ENCODE measurements at regions not wholly inside any gene's neighbourhood (a gene's known extent, or its start where the extent isn't known, plus 50 kb on each side); places are given as distances from the start of the nearest gene placed in this dataset.

GRCh38 chr6:45830441-45831139 lies 185.1 kb downstream of the CLIC5 start:
- TF ChIP-seq ZFP3 (CRISPR knock-in tag; IDR thresholded peaks at IDR 0.05) (no peak), TSHZ2 (CRISPR knock-in tag; IDR thresholded peaks at IDR 0.05) (no peak), BACH2 (CRISPR knock-in tag; IDR thresholded peaks at IDR 0.05; ENCODE audit: borderline replicate concordance) (no peak), TOX (CRISPR knock-in tag; IDR thresholded peaks at IDR 0.05; ENCODE audit: borderline replicate concordance) (no peak), ZNF8 (CRISPR knock-in tag; IDR thresholded peaks at IDR 0.05) (no peak), CREB5 (CRISPR knock-in tag; IDR thresholded peaks at IDR 0.05; ENCODE audit: low read depth) (no peak), CSDC2 (CRISPR knock-in tag; IDR thresholded peaks at IDR 0.05) (no peak), CSRNP3 (CRISPR knock-in tag; IDR thresholded peaks at IDR 0.05) (no peak), ZFP30 (CRISPR knock-in tag; IDR thresholded peaks at IDR 0.05) (no peak), ESRRG (CRISPR knock-in tag; IDR thresholded peaks at IDR 0.05) (no peak), TCF4 (CRISPR knock-in tag; IDR thresholded peaks at IDR 0.05; ENCODE audit: borderline replicate concordance) (no peak)
- peak; percentile 34; the same call in 2 of the 3 replicates for ATAC-seq

GRCh38 chr6:45829873-45830272 lies 185.8 kb downstream of the CLIC5 start:
- no peak for ATAC-seq
- no peak for TF ChIP-seq ESRRG (CRISPR knock-in tag; IDR thresholded peaks at IDR 0.05)
- no peak for TF ChIP-seq PATZ1 (CRISPR knock-in tag; IDR thresholded peaks at IDR 0.05; ENCODE audit: borderline replicate concordance)
- TF ChIP-seq CREB5 (CRISPR knock-in tag; IDR thresholded peaks at IDR 0.05; ENCODE audit: low read depth): no peak
- no peak for TF ChIP-seq ISL1 (CRISPR knock-in tag; IDR thresholded peaks at IDR 0.05)
- no peak for TF ChIP-seq RARB (CRISPR knock-in tag; IDR thresholded peaks at IDR 0.05)
- TF ChIP-seq ZNF70 (CRISPR knock-in tag; IDR thresholded peaks at IDR 0.05): no peak
- no peak for TF ChIP-seq ZFP3 (CRISPR knock-in tag; IDR thresholded peaks at IDR 0.05)
- TF ChIP-seq TCF4 (CRISPR knock-in tag; IDR thresholded peaks at IDR 0.05; ENCODE audit: borderline replicate concordance): no peak
- no peak for TF ChIP-seq BACH2 (CRISPR knock-in tag; IDR thresholded peaks at IDR 0.05; ENCODE audit: borderline replicate concordance)
- TF ChIP-seq POU6F1 (CRISPR knock-in tag; IDR thresholded peaks at IDR 0.05; ENCODE audit: borderline replicate concordance, low read depth): no peak
- TF ChIP-seq TOX (CRISPR knock-in tag; IDR thresholded peaks at IDR 0.05; ENCODE audit: borderline replicate concordance): no peak
- TF ChIP-seq CSRNP3 (CRISPR knock-in tag; IDR thresholded peaks at IDR 0.05): no peak

All from SK-N-SH treated with all-trans-retinoic acid at 6 μM for 48 hours (cell line).